ENCODE measurements at regions not wholly inside any gene's neighbourhood (a gene's known extent, or its start where the extent isn't known, plus 50 kb on each side); places are given as distances from the start of the nearest gene placed in this dataset.
A peak's percentile ranks its signal among the peaks of the same experiment; 100 is the strongest.

DNA sequence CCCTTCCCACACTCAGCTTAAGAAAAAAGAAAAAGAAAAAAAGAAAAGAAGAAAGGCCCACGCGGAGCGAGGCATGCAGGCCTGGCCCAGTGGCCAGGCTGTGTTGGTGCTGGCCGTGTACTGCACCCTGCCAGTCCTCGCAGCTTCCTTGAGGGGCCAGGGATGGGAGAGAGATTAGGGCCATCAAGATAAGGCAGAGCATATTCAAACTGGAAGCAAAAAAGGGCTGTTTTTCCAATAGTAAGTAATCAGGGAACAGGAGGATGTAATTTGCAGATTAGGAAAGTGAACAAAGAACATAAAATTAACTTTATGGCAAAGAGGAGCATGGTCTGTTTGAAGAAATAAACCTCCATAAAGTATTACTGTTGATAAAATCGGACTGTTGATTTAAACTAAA, 319.6 kb upstream of the CLINT1 start:
- DNase-seq: no peak

DNA sequence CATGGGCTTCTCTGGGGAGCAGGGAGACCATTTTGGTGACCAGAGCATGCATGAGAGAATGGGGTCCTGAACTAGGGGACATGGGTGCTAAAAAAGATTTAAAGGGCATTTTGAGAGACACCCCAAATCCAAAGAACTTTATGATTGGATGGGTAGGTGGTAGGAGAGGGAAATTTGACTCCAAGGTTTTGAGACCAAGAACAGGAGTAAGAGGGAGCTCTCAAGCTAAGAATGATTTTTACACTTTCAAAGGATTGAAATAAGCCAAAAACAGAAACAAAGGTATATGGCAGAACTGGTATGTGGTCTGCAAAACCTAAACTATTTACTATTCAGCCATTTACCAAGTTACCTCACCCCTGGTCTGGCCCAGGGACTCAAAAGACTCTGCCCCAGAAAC, 318.2 kb upstream of the CLINT1 start:
- DNase-seq: no peak

DNA sequence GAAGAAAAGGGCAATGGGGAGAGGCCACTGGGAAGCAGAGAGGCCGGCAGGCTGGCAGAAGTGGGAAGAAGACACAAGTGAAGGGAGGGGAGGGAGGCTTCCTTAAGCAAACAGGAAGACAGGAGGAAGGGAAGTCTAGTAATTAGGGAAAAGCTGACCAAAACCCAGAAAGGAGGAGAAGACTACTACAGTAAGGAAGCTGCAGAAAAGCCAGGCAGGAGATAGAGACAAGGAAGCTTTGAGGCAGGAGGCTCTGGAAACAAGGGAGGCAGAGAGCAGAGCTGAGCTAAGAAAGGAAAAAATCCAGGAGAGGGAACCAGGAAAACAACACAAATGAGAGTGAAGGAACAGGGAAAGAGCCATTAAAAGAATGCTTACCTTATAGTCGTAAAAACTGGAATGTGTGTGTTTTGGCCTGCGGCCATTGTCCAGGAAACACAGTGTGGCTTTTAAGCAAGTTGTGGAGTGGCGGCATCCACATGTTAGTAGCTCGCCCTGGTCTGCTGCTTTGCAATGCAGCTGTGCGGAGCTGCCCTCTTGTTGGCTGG, 317.1 kb upstream of the CLINT1 start:
- DNase-seq: no peak

DNA sequence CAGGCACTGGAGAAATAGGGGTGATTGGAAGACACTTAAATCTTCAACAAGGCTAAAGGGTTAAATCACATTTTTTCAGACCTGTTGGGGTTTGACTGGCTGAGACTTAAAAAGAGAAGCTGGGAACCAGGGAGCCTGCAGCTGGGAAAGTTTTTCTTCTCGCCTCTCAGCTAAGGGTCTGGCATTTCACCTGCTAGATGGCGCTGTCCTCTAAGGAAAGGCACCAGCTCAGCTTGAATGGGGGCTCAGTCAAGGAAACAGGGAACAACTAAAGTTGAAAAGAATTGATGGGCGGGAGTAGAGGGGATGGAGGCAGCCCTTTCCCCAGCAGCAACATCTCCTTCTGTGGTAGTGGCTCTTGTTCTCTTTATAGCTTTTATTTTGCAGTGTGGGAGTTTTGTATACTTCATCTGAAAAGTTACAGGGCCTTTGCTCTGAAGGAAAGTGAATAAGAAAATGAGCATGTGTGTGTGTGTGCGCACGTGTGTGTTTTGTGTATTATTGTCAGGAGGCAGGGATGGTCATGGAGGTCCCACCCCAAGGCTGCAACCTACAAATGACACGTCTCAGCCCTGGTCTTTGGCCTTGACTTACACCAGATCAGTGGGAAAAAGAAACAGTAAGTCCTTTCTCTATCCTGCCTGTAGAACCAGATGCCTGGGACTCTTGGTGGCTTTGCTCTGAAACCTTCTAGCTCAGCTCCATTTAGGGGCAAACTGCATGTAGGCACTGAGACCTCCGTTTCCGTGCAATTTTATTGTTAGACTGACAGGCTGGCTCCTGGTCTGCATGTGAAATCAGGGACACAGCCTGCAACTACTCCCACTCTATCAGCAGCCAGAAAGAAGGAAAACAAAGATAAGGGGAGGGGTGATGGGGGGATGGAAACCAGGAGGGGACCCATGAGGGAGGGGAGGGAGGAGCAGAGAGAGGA, 316.2 kb upstream of the CLINT1 start:
- peak; percentile 54 for DNase-seq

DNA sequence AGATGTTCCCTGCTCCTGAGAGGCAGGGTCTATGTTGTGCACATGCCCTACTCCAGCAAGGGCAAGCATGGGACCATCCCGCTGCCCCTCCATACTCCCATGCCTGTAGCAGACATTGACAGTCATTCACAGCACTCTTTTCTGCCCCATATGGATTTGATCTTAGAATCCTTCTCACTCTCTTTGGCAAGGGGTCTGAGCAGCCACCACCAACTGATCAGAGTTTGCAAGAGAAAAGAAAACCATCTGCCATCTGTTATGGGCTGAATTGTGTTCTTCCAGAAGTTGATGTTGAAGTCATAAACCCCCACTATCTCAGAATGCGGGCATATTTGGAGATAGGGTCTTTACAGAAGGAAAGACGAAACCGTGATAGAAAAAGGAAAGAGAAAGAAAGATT, 315.1 kb upstream of the CLINT1 start:
- DNase-seq: no peak

DNA sequence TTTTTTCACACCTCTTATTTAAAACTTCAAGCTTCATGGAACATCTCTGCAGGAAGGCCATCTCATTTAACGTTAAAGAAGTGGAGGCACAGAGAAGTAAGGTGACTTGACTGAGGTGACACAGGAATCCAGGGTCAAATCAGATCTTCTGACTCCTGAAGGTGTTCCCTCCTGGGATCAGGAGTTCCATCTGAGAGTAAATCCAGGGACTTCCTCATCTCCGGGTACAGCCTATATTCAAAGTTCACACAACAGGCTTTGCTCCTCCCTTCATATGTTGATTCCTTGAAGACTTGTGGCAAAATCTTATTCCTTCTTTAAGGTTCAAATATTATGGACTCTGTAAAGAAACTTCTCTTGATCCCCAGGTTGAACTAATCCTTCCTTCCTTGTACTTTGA, 313.1 kb upstream of the CLINT1 start:
- DNase-seq: no peak

DNA sequence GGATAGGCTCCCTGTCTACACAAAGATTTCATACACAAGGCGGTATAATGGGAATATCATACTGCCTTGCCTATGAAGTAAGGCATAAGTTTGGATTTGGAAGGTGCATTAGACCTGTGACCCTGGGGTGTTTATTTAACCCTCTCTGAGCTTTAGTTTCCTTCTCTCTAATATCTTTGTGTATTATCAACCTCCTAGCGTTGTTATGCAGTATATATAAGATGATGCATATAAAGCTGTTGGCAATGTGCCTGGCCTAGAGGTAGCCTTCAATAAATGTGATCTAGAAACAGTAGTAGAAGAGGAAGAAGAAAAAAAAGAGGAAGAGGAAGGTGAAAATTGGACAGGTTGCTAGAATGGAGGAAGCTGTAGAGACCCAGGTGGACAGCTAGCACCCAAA, 311.6 kb upstream of the CLINT1 start:
- no peak for DNase-seq

DNA sequence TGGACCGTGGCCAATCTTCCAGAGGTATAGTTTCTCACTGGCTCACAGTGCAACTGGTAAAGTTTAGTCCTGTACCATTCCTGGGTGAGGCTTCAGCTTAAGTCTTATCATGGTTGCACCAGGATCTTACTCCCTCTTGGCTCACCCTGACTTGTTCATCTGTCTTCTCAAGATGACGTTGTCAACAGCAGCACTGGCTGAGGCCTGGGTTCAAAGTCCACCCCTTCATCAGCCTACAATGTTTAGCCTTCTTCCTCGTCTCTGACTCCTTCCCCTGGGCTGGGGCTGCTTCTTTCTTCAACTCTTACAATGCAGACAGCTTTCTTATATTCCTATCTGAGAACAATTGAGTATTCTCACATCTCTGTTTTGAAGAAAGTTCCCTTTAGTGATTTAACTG, 311.1 kb upstream of the CLINT1 start:
- no peak for DNase-seq

DNA sequence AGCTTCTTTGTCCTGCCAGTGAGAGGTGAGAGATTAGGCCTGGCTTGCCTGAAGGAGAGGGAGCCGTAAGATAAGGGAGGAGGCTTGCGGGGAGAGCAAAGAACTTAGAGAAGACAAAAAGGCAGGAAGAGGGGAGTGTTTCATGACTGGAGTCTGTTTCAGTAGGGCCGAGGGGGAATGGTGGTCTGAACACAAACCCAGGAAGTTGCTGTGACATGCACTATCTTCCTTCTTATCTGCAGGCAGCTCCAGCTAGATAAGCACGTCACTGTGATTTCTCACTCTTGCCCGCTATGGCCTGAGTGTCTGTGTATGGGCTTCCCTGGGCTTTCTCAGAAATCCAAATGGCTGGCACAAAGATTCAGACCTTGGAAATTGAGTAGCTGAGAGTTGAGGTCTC, 307.5 kb upstream of the CLINT1 start:
- no peak for DNase-seq

DNA sequence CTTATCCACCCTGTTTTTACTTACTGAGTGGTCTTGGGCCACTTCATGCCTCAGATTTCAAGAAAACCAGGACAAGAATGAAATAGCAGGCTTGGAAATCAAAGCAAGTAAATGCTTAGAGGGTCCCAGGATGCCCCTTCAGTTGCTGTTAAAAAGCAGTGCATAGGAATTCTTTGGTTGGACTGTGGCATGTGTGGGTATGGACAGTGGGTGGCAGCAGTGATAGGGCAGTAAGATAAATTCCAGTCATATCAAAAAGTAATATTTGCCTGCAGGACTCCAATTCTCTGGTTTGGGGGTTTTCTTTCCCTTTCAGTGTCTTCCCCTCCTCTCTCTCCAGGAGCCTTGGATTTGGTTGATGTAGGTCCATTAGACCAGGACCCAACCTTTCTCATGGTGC, 306.7 kb upstream of the CLINT1 start:
- no peak for DNase-seq

DNA sequence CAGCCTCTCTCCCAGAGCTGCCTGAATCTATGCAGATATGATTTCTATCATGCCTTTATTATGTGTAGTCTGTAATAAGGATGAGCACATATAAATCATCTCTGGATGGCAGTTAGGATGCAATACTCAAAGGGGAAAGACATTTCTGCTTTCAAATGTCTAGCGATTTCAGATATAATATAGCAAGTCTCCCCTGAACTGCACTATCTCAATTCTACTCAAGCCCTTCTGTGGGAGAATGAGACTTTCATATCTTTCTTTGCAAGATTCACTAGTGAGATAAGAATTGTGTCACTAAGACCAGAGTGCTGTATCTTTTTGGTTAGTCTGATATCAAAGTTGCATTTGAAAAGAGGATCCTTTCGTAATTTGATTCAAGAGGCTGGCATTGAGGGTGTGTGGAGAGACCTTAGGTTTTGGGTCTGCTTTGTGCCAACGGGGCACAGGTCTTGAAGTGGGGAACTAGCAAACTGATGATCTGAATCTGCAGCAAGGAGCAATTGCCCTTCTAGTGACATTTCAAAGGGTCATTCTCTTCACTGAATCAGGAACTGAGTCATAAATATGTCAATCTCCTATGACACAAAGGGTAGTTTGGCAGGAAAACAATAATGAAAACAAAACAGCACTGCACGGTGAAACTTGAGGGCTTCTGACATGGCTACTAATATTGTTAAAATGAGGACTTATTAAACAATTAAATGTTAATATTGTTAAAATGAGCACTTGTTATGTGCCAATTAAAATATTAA, 305.5 kb upstream of the CLINT1 start:
- DNase-seq: no peak

DNA sequence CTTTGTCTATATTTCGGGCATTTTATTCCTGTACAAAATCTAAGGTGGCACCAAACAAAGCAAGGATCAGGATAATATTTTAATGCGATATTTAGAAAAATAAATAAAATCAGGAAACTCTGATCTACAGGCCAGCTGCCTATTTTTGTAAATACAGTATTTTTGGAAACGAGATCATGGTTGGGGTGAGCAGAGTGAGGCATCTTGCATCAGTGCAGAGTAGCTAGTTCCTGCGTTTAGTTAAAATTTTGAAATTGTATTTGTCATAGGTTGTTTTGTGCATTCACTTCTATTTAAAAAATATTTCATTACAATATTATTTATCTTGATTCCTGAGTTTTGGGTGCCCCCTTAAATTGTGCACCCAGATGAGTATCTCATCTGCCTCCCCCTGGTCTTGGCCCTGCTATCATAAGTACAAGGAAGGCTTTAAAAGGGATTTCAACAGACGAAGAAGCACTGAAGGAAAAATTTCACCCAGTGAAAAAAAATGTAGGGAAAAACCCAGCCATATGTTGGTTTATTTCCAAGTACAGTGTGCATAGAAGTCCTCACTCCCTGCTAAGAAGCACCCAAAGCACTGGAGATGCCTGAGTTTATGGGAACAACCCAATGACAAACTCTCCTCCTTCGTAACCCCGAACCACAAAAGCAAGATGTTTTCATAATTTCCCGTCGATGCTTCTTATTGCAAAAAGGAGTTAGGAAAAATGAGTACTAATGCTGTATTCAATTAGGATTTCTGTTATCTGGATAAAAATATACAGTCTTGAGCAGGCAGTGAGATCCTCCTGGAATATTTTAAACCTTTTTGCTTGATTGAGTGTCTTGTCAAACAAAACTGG, 304.7 kb upstream of the CLINT1 start:
- no peak for DNase-seq

DNA sequence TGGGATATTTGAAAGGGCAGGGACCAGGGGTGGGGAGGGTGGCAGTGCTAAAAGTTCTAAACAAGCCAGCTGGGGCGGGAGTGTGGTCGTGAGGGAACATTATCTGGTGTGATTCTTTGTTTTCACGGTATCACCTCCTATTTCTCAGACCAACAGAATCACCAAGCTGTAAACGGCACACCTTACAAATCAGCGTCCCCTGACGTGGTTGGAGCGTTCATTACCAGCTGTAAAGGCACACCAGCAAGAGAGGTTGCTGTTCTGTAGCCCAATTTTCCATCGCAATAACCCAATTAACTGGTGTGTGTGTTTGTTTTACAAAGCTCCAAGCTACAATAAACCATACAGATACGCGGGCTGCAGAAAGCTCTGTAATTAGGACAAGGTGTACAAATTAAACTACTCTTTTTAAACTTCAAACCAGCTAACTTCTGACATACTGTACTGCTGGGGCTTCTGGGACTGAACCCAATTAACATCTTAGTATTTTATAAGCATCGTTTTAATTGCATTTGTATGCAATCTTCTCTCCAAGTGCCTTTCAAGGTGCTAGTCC, 303.6 kb upstream of the CLINT1 start:
- DNase-seq: no peak

DNA sequence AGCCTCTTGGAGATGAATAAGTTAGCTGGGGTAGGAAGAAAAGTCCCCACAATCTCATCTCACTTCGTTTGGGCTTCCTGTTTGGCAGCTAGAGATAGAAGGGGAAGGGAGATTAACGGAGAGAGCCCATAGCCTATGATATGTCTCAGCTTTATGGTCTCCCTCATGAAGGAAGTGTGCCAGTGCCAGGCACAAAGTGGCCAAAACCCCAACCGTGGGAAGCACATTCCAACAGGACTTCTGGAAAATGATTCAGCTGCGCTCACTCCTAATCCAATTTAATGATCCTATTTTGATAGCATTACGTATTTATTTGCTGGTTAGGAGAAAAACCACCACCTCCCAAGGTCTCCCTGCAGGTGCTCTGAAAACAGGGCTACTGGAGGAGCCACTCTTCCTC, 303.1 kb upstream of the CLINT1 start:
- no peak for DNase-seq

DNA sequence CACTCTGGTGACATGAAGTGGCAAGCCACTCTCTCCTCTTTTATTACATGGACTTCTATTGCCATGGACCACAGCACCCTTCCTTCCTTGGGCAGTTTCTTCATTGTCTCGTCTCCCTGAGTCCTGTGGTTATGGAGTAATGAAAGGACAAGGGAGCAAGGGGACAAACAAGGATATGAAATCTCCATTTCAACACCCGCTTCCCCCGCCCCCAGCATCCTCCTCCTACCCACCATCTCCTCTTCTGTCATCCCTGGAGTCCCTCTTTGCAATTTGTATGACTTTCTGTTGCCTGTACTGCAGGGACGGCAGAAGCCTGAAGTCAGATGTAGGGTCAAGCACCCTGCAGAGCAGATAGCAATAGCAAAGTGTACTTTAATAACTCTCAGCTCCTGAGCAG, 300.7 kb upstream of the CLINT1 start:
- DNase-seq: no peak

DNA sequence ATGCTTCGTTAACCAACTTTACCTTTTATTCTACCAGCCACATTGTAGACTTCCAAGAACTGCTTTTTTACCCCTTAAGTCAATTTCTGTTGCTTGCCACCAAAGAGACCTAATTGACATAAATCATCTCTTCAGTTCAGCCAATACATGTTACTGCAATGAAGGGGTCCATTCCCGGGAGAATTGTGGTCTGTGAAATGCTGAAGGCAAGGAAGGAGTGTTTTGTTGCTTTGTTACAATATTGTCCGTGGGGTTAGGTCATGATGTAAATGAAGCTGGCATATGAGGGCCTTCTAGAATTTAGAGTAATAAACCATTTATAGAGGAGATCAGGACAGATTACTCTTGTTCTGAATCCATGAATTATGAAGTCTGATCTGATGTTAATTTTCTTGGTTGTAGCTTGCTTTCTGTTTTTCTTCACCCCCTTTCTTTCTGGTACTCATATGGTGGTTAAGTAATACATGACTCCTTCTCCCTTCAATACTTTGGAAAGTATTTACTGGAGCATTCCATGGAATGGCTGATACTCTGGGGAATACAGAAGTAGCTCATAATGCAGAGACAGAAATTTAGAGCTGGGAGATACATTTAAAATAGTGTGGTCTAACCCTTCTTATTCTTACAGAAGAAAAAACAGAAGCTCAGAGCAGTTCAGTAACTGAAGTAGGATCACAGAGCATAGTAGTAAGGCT, 297.0 kb upstream of the CLINT1 start:
- no peak for DNase-seq

DNA sequence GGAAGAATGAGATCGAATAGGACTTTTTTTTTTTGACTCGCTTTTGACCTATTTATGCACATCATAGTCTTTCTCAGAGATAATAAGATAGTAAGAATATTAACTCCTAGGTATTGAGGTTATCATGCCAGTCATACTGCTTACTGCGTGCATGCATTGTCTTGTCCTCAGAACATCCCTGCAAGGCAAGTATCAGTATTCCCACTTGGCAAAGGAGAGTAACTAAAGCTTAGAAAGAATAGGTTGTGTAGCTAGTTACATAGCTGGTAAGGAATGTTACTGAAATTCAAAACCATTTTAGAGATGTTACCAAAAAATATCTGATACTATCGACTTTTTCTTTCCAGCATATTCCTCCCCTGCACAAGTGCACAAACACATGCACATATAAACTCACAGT, 296.1 kb upstream of the CLINT1 start:
- no peak for DNase-seq

DNA sequence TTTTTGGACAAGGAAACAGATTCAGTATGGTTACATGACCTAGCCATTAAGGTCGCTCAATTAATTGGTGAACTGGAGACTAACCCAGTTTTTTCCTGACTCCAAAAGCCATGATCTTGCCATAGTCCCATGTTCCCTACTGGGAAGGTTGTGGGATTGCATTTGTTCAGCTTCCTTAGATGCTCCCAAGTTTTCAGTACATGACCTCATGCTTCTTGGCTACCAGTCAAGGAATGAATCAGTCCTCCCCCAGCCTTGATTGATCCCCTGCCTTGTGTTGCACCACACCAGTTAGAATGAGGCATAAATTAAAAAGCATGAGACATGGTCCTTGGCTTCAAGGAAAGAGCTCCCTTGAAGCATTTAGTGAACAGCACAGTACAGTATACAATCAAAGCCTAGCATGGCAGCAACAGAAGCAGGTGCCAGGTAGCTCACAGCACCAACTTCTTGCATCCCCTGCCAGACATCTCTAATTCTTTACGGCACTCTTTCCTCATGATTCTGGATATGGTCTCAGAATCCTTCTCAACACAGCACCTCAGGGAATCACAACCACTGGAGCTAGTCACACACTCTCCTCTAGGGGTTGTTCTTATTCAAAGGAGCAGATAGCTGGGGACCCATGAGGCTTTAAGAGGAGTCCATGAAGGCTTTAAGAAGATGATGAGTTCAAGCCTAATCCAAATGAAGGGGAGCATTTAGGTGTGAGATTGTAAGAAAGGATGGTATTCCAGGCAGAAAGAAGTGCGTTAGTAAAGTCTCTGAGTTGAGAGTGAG, 295.5 kb upstream of the CLINT1 start:
- DNase-seq: no peak

DNA sequence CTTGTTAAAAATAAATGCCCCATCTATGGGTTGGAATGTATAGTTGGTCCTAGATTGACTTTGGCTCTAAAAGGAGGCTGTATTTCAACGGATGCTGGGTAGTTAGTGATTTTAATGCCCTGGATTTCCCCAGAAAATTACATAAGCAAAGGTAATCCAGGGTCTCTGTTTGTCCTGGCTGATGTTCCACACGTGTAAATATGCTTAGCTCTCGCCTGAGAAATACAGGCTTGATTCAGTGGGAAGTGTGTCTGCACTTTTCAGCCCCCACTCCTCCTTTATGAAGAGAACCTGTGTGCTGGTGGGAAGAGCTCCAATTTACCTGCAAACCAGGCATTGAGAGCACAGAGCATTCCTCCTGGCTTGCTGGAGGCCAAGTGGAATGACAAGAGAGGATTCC, 294.6 kb upstream of the CLINT1 start:
- DNase-seq: no peak

DNA sequence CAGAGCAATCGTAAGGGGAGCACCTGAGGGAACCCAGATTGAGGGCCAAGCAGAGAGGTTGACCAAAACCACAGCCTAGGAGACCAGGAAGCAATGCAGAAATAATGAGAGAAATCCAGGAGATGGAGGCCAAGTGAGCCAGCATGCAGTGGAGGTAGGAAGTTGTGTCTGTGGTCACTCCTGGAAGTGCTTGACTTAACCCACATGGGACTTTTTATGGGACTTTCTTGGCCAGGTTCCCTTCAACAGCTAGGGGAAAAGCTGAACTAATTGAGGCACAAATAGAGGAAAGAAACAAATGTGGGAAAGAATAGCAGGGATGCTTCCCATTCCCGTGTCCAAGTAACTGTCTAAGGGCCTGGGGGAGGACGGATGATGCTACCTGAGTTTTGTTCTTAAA, 293.2 kb upstream of the CLINT1 start:
- no peak for DNase-seq

DNA sequence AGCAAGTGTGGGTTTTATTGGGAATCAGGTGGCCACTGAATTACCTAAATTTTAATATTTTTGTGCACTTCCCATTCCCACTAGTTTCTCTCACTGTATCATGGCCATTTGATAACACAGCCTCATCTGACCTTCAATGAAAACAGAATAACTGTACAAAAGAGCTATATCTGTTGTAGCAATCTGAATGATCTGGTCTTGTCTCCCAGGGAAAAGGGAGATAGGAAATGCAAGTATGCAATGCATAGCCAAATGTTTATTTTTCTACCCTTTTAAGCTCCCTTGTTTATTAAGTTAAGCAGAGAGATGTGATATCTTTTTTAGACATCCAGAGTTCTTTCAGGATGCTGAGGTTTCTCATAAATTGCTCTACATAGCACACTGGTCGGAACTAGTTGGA, 288.3 kb upstream of the CLINT1 start:
- DNase-seq: no peak

Measured in activated CD8-positive, alpha-beta memory T cell treated with anti-CD3 and anti-CD28 coated beads, Interleukin-2, amount 50 U/mL, for 4 hours (primary cell).